Colonic mucosa (tissue), 4 donors: ENCODE measurements at regions not wholly inside any gene's neighbourhood (a gene's known extent, or its start where the extent isn't known, plus 50 kb on each side); places are given as distances from the start of the nearest gene placed in this dataset.
A peak's percentile ranks its signal among the peaks of the same experiment; 100 is the strongest.

Experiments
- DNase-seq: peaks from one replicate; pipeline ENCODE4 v3.0.0-alpha.2; 2020
- H3K27ac ChIP-seq: fragments of 200-600 bp; one replicate; pipeline ENCODE4 v1.8.0; 2021
- H3K27me3 ChIP-seq: fragments of 200-600 bp; one replicate; pipeline ENCODE4 v1.8.0; 2021
- H3K36me3 ChIP-seq: fragments of 200-600 bp; one replicate; pipeline ENCODE4 v1.8.0; 2021
- H3K4me1 ChIP-seq: fragments of 200-600 bp; one replicate; pipeline ENCODE4 v1.8.0; 2021; ENCODE audit warnings: mild to moderate bottlenecking
- H3K4me3 ChIP-seq: fragments of 200-600 bp; one replicate; pipeline ENCODE4 v1.8.0; 2021
- H3K9ac ChIP-seq, 2 donors: one replicate each; pipeline ENCODE4 v1.7.0; 2013; ENCODE audit warnings: control low read depth in 2 of 2, low read depth in 2 of 2, low read length in 2 of 2
- H3K9me3 ChIP-seq: fragments of 200-600 bp; one replicate; pipeline ENCODE4 v1.8.0; 2021
- intact Hi-C: fragments of 100-400 bp; cut with DNase I; formaldehyde crosslinking; loops from one replicate; pipeline ENCODE4 v1.14.1; 2022
- TF ChIP-seq, protein P1 (sequence below): fragments of 200-600 bp; IDR thresholded peaks from one replicate; pipeline ENCODE4 v1.8.0; 2022; ENCODE audit warnings: antibody characterized with exemption, mild to moderate bottlenecking
- donor health status: healthy.
- donor health status: DM: no; HTN: no; CAD: no.
- donor health status: DM: no; HTN: no; CAD: no.

DNA sequence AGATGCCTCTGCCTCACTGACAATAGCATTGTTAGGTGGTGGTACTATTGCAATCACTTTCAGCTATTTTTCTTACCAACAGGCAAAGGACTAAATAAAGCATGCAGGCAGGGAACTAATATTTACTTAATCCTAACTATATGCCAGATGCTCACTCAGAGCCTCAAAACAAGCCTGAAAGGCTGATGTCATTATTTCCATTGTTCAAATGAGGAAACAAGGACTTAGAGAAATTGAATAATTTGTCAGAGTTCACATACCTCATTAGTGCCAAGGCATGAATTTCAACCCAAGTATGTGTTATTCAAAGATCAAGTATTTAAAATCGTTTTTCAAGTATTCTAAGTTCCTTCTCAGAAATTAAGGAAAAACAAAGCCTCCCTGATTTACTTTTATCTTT is 374.9 kb upstream of the TECRL start:
- intact Hi-C loops: no loop called here

GRCh38 chr4:64781737-64782326 is 372.6 kb upstream of the TECRL start:
- TF ChIP-seq, protein P1, sequence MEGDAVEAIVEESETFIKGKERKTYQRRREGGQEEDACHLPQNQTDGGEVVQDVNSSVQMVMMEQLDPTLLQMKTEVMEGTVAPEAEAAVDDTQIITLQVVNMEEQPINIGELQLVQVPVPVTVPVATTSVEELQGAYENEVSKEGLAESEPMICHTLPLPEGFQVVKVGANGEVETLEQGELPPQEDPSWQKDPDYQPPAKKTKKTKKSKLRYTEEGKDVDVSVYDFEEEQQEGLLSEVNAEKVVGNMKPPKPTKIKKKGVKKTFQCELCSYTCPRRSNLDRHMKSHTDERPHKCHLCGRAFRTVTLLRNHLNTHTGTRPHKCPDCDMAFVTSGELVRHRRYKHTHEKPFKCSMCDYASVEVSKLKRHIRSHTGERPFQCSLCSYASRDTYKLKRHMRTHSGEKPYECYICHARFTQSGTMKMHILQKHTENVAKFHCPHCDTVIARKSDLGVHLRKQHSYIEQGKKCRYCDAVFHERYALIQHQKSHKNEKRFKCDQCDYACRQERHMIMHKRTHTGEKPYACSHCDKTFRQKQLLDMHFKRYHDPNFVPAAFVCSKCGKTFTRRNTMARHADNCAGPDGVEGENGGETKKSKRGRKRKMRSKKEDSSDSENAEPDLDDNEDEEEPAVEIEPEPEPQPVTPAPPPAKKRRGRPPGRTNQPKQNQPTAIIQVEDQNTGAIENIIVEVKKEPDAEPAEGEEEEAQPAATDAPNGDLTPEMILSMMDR: peak; percentile 54
- H3K4me1 ChIP-seq: no peaks in the 10 kb centered on the region
- intact Hi-C loops: no loop called here

More for the DNA sequence above, 374.9 kb upstream of the TECRL start:
- no peak for DNase-seq
- no peaks in the 10 kb centered on the region for H3K36me3 ChIP-seq
- no peaks in the 10 kb centered on the region for H3K27me3 ChIP-seq
- no peak overlapping the region for H3K9ac ChIP-seq
- TF ChIP-seq, protein P1: no peak
- no peak overlapping the region for H3K4me3 ChIP-seq
- no peaks in the 10 kb centered on the region for H3K4me1 ChIP-seq
- H3K27ac ChIP-seq: no peak overlapping the region
- no peaks in the 10 kb centered on the region for H3K9me3 ChIP-seq

DNA sequence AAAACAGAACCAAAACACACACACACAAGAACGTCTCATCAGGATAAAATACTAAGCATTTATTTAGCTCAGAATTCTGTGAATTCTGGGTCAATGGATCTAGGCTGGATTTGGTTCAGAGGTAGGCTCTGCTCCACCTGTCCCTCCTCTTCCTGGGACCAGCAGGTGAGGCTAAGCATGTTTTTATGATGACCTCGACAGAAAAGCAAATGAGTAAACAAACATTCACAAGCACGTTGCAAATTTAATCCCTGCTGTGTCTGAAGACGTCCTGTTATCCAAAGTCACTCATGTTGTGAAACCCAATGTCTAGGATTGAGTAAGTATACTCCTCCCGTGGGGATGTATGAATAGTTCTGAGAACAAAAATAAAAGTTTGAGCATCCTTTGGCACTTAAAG is 371.4 kb upstream of the TECRL start:
- H3K4me1 ChIP-seq: no peaks in the 10 kb centered on the region
- no peaks in the 10 kb centered on the region for H3K36me3 ChIP-seq
- TF ChIP-seq, protein P1: no peak
- H3K27me3 ChIP-seq: no peaks in the 10 kb centered on the region
- no peak for DNase-seq
- no peak overlapping the region for H3K4me3 ChIP-seq
- no peak overlapping the region for H3K27ac ChIP-seq
- H3K9ac ChIP-seq: no peak overlapping the region
- intact Hi-C loops: no loop called here
- H3K9me3 ChIP-seq: no peaks in the 10 kb centered on the region

More at GRCh38 chr4:64781737-64782326, 372.6 kb upstream of the TECRL start:
- H3K36me3 ChIP-seq: no peaks in the 10 kb centered on the region
- no peak overlapping the region for H3K9ac ChIP-seq
- H3K27me3 ChIP-seq: no peaks in the 10 kb centered on the region
- no peaks in the 10 kb centered on the region for H3K9me3 ChIP-seq
- no peak overlapping the region for H3K4me3 ChIP-seq
- H3K27ac ChIP-seq: no peak overlapping the region
- DNase-seq: no peak

- no peak overlapping the region for H3K4me3 ChIP-seq
- no peak overlapping the region for H3K9ac ChIP-seq
- no peaks in the 10 kb centered on the region for H3K36me3 ChIP-seq
- TF ChIP-seq, protein P1: no peak
- no peaks in the 10 kb centered on the region for H3K9me3 ChIP-seq
- no peak for DNase-seq
- H3K4me1 ChIP-seq: no peaks in the 10 kb centered on the region
- intact Hi-C loops: no loop called here
- H3K27me3 ChIP-seq: no peaks in the 10 kb centered on the region
- H3K27ac ChIP-seq: no peak overlapping the region
Observed at GRCh38 chr4:64777286-64777685, 368.0 kb upstream of the TECRL start.

DNA sequence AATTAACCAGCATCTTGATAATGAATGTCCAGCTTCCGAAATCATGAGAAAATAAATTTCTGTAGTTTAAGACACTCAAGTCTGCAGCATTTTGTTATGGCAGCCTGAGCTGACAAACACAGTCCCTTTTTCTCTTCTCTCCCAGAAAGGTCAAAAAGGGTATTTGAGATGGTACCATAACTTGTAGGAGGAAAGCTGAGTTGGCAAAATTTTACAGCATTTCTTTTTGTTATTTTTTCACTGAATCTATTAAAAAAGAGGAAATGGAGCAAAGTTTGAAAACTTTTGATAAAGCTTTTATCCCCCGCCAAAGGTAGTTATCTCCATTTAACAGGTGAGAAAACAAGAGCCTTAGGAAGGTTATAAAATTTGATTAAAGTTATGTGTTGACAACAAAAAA is 367.6 kb upstream of the TECRL start:
- Histone ChIP-seq H3K27ac (no peak overlapping the region), H3K27me3 (no peaks in the 10 kb centered on the region), H3K4me3 (no peak overlapping the region), H3K4me1 (no peaks in the 10 kb centered on the region), H3K9ac (no peak overlapping the region), H3K36me3 (no peaks in the 10 kb centered on the region), H3K9me3 (no peaks in the 10 kb centered on the region)
- intact Hi-C loops: no loop called here
- TF ChIP-seq, protein P1: no peak
- DNase-seq: no peak
